ENCODE measurements at regions not wholly inside any gene's neighbourhood (a gene's known extent, or its start where the extent isn't known, plus 50 kb on each side); places are given as distances from the start of the nearest gene placed in this dataset.
A peak's percentile ranks its signal among the peaks of the same experiment; 100 is the strongest.

DNA sequence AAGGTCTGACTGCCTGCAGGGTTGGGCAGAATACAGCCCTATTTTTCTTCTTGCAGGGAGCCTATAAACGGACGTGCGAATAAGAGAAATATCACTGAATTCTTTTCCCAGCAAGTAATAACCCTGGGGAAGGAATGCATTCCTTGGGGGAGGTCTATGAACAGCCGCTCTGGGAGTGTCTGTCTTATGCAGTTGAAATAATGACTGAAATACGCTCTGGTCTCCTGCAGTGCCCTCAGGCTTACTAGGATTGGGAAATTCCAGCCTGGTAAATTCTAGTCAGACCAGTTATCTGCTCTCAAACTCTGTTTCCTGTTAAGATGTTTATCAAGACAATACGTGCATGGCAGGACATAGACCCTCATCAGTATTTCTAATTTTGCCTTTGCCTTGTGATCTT, 72.1 kb upstream of the FAM241A start:
- Histone ChIP-seq H2BK12ac (ENCODE audit: low read depth, low read length) (no peak overlapping the region), H3K9me3 (ENCODE audit: insufficient read depth in 2 of 2, low read depth in 1 of 2, low read length in 1 of 2) (peaks cover 0 to 3% of the 10 kb centered on the region in 2 experiments; a peak in 1 of 4 replicates), H3K79me1 (ENCODE audit: low read depth, low read length) (no peaks in the 10 kb centered on the region), H2AK5ac (ENCODE audit: low read depth, low read length) (no peak overlapping the region), H3K79me2 (ENCODE audit: control insufficient read depth in 1 of 2, insufficient read depth in 2 of 2, low read length in 2 of 2) (no peaks in the 10 kb centered on the region), H3K23ac (ENCODE audit: insufficient read length) (no peak overlapping the region), H3K23me2 (ENCODE audit: low read depth, low read length) (no peaks in the 10 kb centered on the region), H2BK15ac (ENCODE audit: low read length) (no peak overlapping the region), H3K4ac (replicated peaks; ENCODE audit: insufficient read length, low read depth, low read length) (no peak overlapping the region), H3K4me3 (ENCODE audit: extremely low read depth in 1 of 4, insufficient read depth in 2 of 4, low read depth in 3 of 4, low read length in 4 of 4) (no peak overlapping the region), H3K27ac (ENCODE audit: low read depth, low read length) (no peak overlapping the region), H2BK120ac (replicated peaks; ENCODE audit: low read depth, low read length) (no peak overlapping the region), H3K27me3 (replicated peaks in 1 of 4; ENCODE audit: control insufficient read depth in 3 of 4, extremely low read depth in 1 of 4, insufficient read depth in 3 of 4, low read length in 3 of 4) (no peaks in the 10 kb centered on the region), H4K8ac (ENCODE audit: extremely low read depth, insufficient read depth, low read length) (no peak overlapping the region), H3K36me3 (ENCODE audit: control insufficient read depth in 2 of 4, insufficient read depth in 4 of 4, low read length in 3 of 4) (no peaks in the 10 kb centered on the region), H3K4me1 (replicated peaks in 1 of 4; ENCODE audit: control insufficient read depth in 3 of 4, insufficient read depth in 4 of 4, low read length in 3 of 4) (peaks cover 0 to 2% (median 0%) of the 10 kb centered on the region in 4 experiments; a peak in 1 of 7 replicates), H3K18ac (ENCODE audit: extremely low read depth, low read length) (no peak overlapping the region), H4K91ac (replicated peaks; ENCODE audit: insufficient read length, low read length) (no peak overlapping the region), H3K14ac (ENCODE audit: insufficient read length) (no peak overlapping the region), H3K56ac (replicated peaks; ENCODE audit: insufficient read length, low read depth, low read length) (no peak overlapping the region), H2BK20ac (ENCODE audit: low read length) (no peak overlapping the region), H2AFZ (ENCODE audit: low read length) (no peak overlapping the region), H4K20me1 (replicated peaks in 1 of 2; ENCODE audit: control insufficient read depth in 1 of 2, insufficient read depth in 2 of 2, low read length in 2 of 2) (no peaks in the 10 kb centered on the region), H3K4me2 (ENCODE audit: insufficient read depth in 1 of 2, low read depth in 2 of 2, low read length in 2 of 2) (no peak overlapping the region), H4K5ac (ENCODE audit: insufficient read length, low read depth, low read length) (no peak overlapping the region), H2BK5ac (ENCODE audit: low read depth, low read length) (no peak overlapping the region), H3K9ac (replicated peaks in 1 of 4; ENCODE audit: extremely low read depth in 1 of 4, low read depth in 3 of 4, low read length in 3 of 4) (no peak overlapping the region)
- ChIA-PET POLR2A (ENCODE audit: partially characterized antibody) (no interaction called here), CTCF (ENCODE audit: partially characterized antibody) (interaction anchor here (0.9 to 1.4 kb wide), 2 partner anchors 26 to 158 kb away, joined by 3 to 4 read pairs; partner anchors contain the start of gene AP1AR)
- TF ChIP-seq RAD21 (IDR thresholded peaks at IDR 0.05 in 1 of 2, conservative IDR thresholded peaks at IDR 0.05 in 1 of 2; ENCODE audit: low read depth in 2 of 2, low read length in 2 of 2): no peak
- peak in 1 of 2 experiments; percentile 45; a peak in 1 of 3 replicates for TF ChIP-seq EP300 (IDR thresholded peaks at IDR 0.05; ENCODE audit: borderline replicate concordance in 1 of 2, low read depth in 2 of 2, low read length in 2 of 2)
- FAIRE-seq: no peak
- no peak for DNase-seq (ENCODE audit: low read depth in 1 of 2, low spot score in 2 of 2)
- WGBS, 2 experiments (ENCODE audit: extremely low coverage in 1 of 2, insufficient coverage in 1 of 2, insufficient read length in 1 of 2, insufficient replicate concordance in 2 of 2, low coverage in 1 of 2, low lambda C conversion rate in 2 of 2, missing lambda C conversion rate in 1 of 2): 90% methylated on average over 6 of the region's 6 CpGs; no CpG with 5 or more reads in 1 of the 2 experiments
